OCI-LY1 (cell line): ENCODE measurements at regions not wholly inside any gene's neighbourhood (a gene's known extent, or its start where the extent isn't known, plus 50 kb on each side); places are given as distances from the start of the nearest gene placed in this dataset.

Source experiments
- H2AFZ ChIP-seq: fragments of 200-600 bp; sonication (generic), shearing (Covaris generic); 2 replicates; pipeline ENCODE4 v1.6.0; 2014; ENCODE audit warnings: antibody characterized with exemption, mild to moderate bottlenecking, low read length
- H3F3A ChIP-seq: fragments of 200-600 bp; sonication (generic), shearing (Covaris generic); 2 replicates; pipeline ENCODE4 v1.6.0; 2014; ENCODE audit warnings: mild to moderate bottlenecking, antibody characterized with exemption, low read length, moderate library complexity; ENCODE audit not compliant: insufficient read depth
- H3K27ac ChIP-seq: fragments of 200-600 bp; sonication (generic); 2 replicates; pipeline ENCODE4 v1.5.1; 2014; ENCODE audit warnings: low read length, mixed run types, mild to moderate bottlenecking, low read depth; ENCODE audit not compliant: poor library complexity, severe bottlenecking
- H3K27me3 ChIP-seq: fragments of 200-600 bp; sonication (generic); 2 replicates; pipeline ENCODE4 v1.6.0; 2014; ENCODE audit warnings: antibody characterized with exemption, mild to moderate bottlenecking, low read length, moderate library complexity; ENCODE audit not compliant: insufficient read depth
- H3K36me3 ChIP-seq: fragments of 200-600 bp; sonication (generic); 2 replicates; pipeline ENCODE4 v1.6.1; 2014; ENCODE audit warnings: mild to moderate bottlenecking, antibody characterized with exemption, low read length, moderate library complexity, mixed read lengths; ENCODE audit not compliant: insufficient read depth
- H3K4me1 ChIP-seq: fragments of 200-600 bp; sonication (generic); 2 replicates; pipeline ENCODE4 v1.5.1; 2014; ENCODE audit warnings: mild to moderate bottlenecking, low read length, moderate library complexity; ENCODE audit not compliant: insufficient read depth, severe bottlenecking
- H3K4me2 ChIP-seq: fragments of 200-600 bp; sonication (generic), shearing (Covaris generic); 2 replicates; pipeline ENCODE4 v1.6.1; 2014; ENCODE audit warnings: low read length
- H3K4me3 ChIP-seq: fragments of 200-600 bp; sonication (generic); 2 replicates; pipeline ENCODE4 v1.5.1; 2014; ENCODE audit warnings: low read length, low read depth, mild to moderate bottlenecking, mixed read lengths; ENCODE audit not compliant: poor library complexity, severe bottlenecking
- H3K79me2 ChIP-seq: fragments of 200-600 bp; shearing (Covaris generic); 2 replicates; pipeline ENCODE4 v1.6.1; 2016; ENCODE audit warnings: mixed run types, low read length, mixed read lengths; ENCODE audit not compliant: insufficient read depth
- H3K9ac ChIP-seq: fragments of 200-600 bp; sonication (generic), shearing (Covaris generic); 2 replicates; pipeline ENCODE4 v1.6.1; 2014; ENCODE audit warnings: mild to moderate bottlenecking, low read length, mixed read lengths
- H3K9me2 ChIP-seq: fragments of 200-600 bp; sonication (generic), shearing (Covaris generic); 2 replicates; pipeline ENCODE4 v1.6.1; 2014; ENCODE audit warnings: low read depth, mild to moderate bottlenecking, low read length, mixed read lengths
- H3K9me3 ChIP-seq: fragments of 200-600 bp; shearing (Covaris generic); 2 replicates; pipeline ENCODE4 v1.6.1; 2014; ENCODE audit warnings: low read length, mixed read lengths
- H4K20me1 ChIP-seq: fragments of 200-600 bp; sonication (generic), shearing (Covaris generic); 2 replicates; pipeline ENCODE4 v1.6.0; 2016; ENCODE audit warnings: mild to moderate bottlenecking, low read length; ENCODE audit not compliant: insufficient read depth
- EZH2 ChIP-seq: fragments of 200-600 bp; sonication (generic), shearing (Covaris generic); IDR thresholded peaks from 2 replicates; pipeline ENCODE4 v1.8.0; 2017; ENCODE audit warnings: borderline replicate concordance, mixed run types, mild to moderate bottlenecking, antibody characterized with exemption, low read length, moderate library complexity, mixed read lengths
- TF ChIP-seq, protein P1 (sequence below): fragments of 200-600 bp; sonication (generic), shearing (Covaris generic); IDR thresholded peaks from 2 replicates; pipeline ENCODE4 v1.5.1; 2017; ENCODE audit warnings: mild to moderate bottlenecking, antibody characterized with exemption, low read length, moderate library complexity, mixed read lengths

DNA sequence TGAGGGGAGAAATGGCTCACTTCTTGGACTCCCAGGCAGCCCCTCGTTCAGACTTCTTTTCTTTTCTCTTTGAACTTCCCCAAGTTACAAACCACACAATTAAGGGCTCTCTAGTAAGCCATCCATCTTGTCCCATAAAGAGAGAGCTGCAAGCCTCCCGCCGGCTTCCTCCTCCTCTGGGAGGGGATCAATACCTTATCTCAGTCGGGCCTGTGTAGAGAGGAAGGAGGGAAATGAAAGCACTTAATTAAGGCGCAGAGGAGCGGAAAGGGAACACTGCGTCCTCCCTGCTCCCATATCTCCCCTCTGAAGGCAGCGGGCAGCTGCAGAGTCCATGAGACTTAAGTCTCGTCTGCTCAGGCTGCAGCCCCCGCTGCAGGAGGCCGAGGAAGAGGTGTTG, 112.6 kb upstream of the CSF3R start:
- Histone ChIP-seq H3K27ac (no peak overlapping the region), H3K36me3 (no peaks in the 10 kb centered on the region), H3F3A (no peaks in the 10 kb centered on the region), H3K79me2 (no peaks in the 10 kb centered on the region), H4K20me1 (no peaks in the 10 kb centered on the region), H3K9me2 (no peaks in the 10 kb centered on the region), H3K4me1 (no peaks in the 10 kb centered on the region), H3K9ac (no peak overlapping the region), H3K9me3 (no peaks in the 10 kb centered on the region), H3K4me2 (no peak overlapping the region), H3K27me3 (peaks cover 4% of the 10 kb centered on the region; the same call in 1 of the 2 replicates), H2AFZ (no peak overlapping the region), H3K4me3 (no peak overlapping the region)
- TF ChIP-seq, protein P1, sequence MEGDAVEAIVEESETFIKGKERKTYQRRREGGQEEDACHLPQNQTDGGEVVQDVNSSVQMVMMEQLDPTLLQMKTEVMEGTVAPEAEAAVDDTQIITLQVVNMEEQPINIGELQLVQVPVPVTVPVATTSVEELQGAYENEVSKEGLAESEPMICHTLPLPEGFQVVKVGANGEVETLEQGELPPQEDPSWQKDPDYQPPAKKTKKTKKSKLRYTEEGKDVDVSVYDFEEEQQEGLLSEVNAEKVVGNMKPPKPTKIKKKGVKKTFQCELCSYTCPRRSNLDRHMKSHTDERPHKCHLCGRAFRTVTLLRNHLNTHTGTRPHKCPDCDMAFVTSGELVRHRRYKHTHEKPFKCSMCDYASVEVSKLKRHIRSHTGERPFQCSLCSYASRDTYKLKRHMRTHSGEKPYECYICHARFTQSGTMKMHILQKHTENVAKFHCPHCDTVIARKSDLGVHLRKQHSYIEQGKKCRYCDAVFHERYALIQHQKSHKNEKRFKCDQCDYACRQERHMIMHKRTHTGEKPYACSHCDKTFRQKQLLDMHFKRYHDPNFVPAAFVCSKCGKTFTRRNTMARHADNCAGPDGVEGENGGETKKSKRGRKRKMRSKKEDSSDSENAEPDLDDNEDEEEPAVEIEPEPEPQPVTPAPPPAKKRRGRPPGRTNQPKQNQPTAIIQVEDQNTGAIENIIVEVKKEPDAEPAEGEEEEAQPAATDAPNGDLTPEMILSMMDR: no peak
- TF ChIP-seq EZH2: no peak

DNA sequence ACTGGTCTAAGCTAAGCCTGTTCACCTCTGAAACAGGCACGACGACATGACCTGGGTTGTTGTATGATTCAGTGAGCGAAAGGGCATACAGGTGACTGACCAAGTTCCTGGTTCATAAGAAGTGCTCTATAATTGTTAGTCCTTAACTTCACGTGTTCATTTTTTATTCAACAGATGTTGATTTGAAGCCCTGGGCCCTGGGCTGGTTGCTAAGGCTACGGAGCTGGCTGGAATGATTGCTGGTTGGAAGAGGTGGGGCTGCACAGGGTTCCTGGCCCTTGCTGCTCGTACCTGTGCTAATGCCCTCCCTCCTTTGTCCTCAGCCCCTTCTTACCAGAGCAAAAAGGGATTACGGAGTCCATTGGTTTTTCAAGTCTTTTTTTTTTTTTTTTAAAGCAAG, 111.3 kb upstream of the CSF3R start:
- H3K4me2 ChIP-seq: no peak overlapping the region
- H4K20me1 ChIP-seq: no peaks in the 10 kb centered on the region
- H3K4me1 ChIP-seq: no peaks in the 10 kb centered on the region
- peaks cover 4% of the 10 kb centered on the region; the same call in 1 of the 2 replicates for H3K27me3 ChIP-seq
- no peak overlapping the region for H3K4me3 ChIP-seq
- no peaks in the 10 kb centered on the region for H3F3A ChIP-seq
- TF ChIP-seq, protein P1: no peak
- no peak for TF ChIP-seq EZH2
- no peaks in the 10 kb centered on the region for H3K9me2 ChIP-seq
- no peaks in the 10 kb centered on the region for H3K9me3 ChIP-seq
- H3K36me3 ChIP-seq: no peaks in the 10 kb centered on the region
- no peak overlapping the region for H3K9ac ChIP-seq
- H3K27ac ChIP-seq: no peak overlapping the region
- H3K79me2 ChIP-seq: no peaks in the 10 kb centered on the region
- no peak overlapping the region for H2AFZ ChIP-seq

DNA sequence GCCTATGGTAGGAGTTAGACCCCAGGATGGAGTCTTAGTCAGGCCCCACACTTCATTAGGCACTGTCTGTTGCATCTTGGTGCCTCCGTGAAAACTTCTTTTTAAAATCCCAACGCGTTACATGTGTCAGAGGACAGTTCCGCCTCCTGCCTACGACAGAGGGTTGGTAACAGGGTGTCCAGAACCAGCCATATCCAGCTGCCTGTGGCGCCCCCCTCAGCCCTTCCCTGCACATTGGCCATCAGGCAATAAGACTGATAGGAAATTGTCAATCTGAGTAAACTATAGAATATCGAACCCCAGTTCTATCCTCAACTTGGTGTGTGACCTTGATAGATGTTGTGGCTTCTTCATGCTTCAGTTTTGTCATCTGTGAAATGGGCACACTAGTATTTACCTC, 108.6 kb upstream of the CSF3R start:
- H3K27me3 ChIP-seq: no peaks in the 10 kb centered on the region; the same call in 1 of the 2 replicates
- no peak overlapping the region for H3K4me3 ChIP-seq
- H3K9me2 ChIP-seq: no peaks in the 10 kb centered on the region
- H3K27ac ChIP-seq: no peak overlapping the region
- no peak overlapping the region for H3K4me2 ChIP-seq
- no peak overlapping the region for H2AFZ ChIP-seq
- H3K9ac ChIP-seq: no peak overlapping the region
- no peaks in the 10 kb centered on the region for H3K79me2 ChIP-seq
- no peaks in the 10 kb centered on the region for H3F3A ChIP-seq
- TF ChIP-seq EZH2: no peak
- TF ChIP-seq, protein P1: no peak
- H3K4me1 ChIP-seq: no peaks in the 10 kb centered on the region
- H4K20me1 ChIP-seq: no peaks in the 10 kb centered on the region
- no peaks in the 10 kb centered on the region for H3K9me3 ChIP-seq
- no peaks in the 10 kb centered on the region for H3K36me3 ChIP-seq
